UCSD-AML1 (cell line): ENCODE measurements at regions not wholly inside any gene's neighbourhood (a gene's known extent, or its start where the extent isn't known, plus 50 kb on each side); places are given as distances from the start of the nearest gene placed in this dataset.
A peak's percentile ranks its signal among the peaks of the same experiment; 100 is the strongest.

ENCODE experiments used
- DNase-seq: peaks from one replicate; lab custom pipeline; 2025; ENCODE audit not compliant: unreplicated experiment; lab: John Stamatoyannopoulos, UW

GRCh38 chr10:44845361-44846175 lies 65.6 kb upstream of the TMEM72 start:
- no peak for DNase-seq

- no peak for DNase-seq
These were observed 64.0 kb upstream of the TMEM72 start for GRCh38 chr10:44847110-44847509.

GRCh38 chr10:44848211-44848610 lies 62.9 kb upstream of the TMEM72 start:
- no peak for DNase-seq

- DNase-seq, result no peak
These were observed 61.2 kb upstream of the TMEM72 start for GRCh38 chr10:44849936-44850335.

GRCh38 chr10:44850356-44850934 lies 60.7 kb upstream of the TMEM72 start:
- DNase-seq, result no peak

GRCh38 chr10:44851413-44851812 lies 59.7 kb upstream of the TMEM72 start:
- DNase-seq, result no peak

- no peak for DNase-seq
These were observed 59.3 kb upstream of the TMEM72 start for GRCh38 chr10:44851881-44852280.

GRCh38 chr10:44853148-44853734 lies 57.9 kb upstream of the TMEM72 start:
- no peak for DNase-seq

- DNase-seq, result no peak
These were observed 57.3 kb upstream of the TMEM72 start for GRCh38 chr10:44853796-44854195.

GRCh38 chr10:44854693-44855350 lies 56.3 kb upstream of the TMEM72 start:
- no peak for DNase-seq

- DNase-seq, result no peak
These were observed 54.4 kb upstream of the TMEM72 start for GRCh38 chr10:44856696-44857095.

GRCh38 chr10:44857363-44858016 lies 53.6 kb upstream of the TMEM72 start:
- DNase-seq, result peak; percentile 50

GRCh38 chr10:44858017-44858371 lies 53.1 kb upstream of the TMEM72 start:
- DNase-seq, result no peak

GRCh38 chr10:44858988-44859387 lies 52.1 kb upstream of the TMEM72 start:
- no peak for DNase-seq

- DNase-seq, result no peak
These were observed 51.4 kb upstream of the TMEM72 start for GRCh38 chr10:44859546-44860285.

GRCh38 chr10:44860811-44861736 lies 50.1 kb upstream of the TMEM72 start:
- DNase-seq, result no peak
